ENCODE measurements at regions not wholly inside any gene's neighbourhood (a gene's known extent, or its start where the extent isn't known, plus 50 kb on each side); places are given as distances from the start of the nearest gene placed in this dataset.
"Not testable (repeated sequence)": the region's sequence is repeated elsewhere in the genome, so short reads cannot be mapped to it uniquely, and the experiment has no call there.

- not testable (repeated sequence) for DNase-seq (ENCODE audit: low spot score)
Observed at GRCh38 chr14:34381304-34381703, 80.7 kb downstream of the SPTSSA start.

GRCh38 chr14:34380471-34380845 lies 81.6 kb downstream of the SPTSSA start:
- no peak for DNase-seq (ENCODE audit: low spot score)

GRCh38 chr14:34379816-34380470 lies 82.1 kb downstream of the SPTSSA start:
- DNase-seq (ENCODE audit: low spot score), result no peak

- DNase-seq (ENCODE audit: low spot score), result no peak
Observed at GRCh38 chr14:34376649-34377267, 85.3 kb downstream of the SPTSSA start.

- DNase-seq (ENCODE audit: low spot score), result no peak
Observed at GRCh38 chr14:34374998-34375740, 86.9 kb downstream of the SPTSSA start.

- no peak for DNase-seq (ENCODE audit: low spot score)
Observed at GRCh38 chr14:34373191-34373590, 88.8 kb downstream of the SPTSSA start.

- DNase-seq (ENCODE audit: low spot score), result no peak
Observed at GRCh38 chr14:34372786-34373185, 89.3 kb downstream of the SPTSSA start.

- DNase-seq (ENCODE audit: low spot score), result no peak
Observed at GRCh38 chr14:34369648-34370030, 92.4 kb downstream of the SPTSSA start.

GRCh38 chr14:34368971-34369647 lies 92.9 kb downstream of the SPTSSA start:
- no peak for DNase-seq (ENCODE audit: low spot score)

- no peak for DNase-seq (ENCODE audit: low spot score)
Observed at GRCh38 chr14:34368115-34368970, 93.7 kb downstream of the SPTSSA start.

- DNase-seq (ENCODE audit: low spot score), result peak; percentile 54
Observed at GRCh38 chr14:34365309-34365915, 96.6 kb downstream of the SPTSSA start.

- no peak for DNase-seq (ENCODE audit: low spot score)
Observed at GRCh38 chr14:34364201-34364600, 97.8 kb downstream of the SPTSSA start.

GRCh38 chr14:34363733-34364134 lies 98.3 kb downstream of the SPTSSA start:
- no peak for DNase-seq (ENCODE audit: low spot score)

GRCh38 chr14:34362641-34363251 lies 99.3 kb downstream of the SPTSSA start:
- DNase-seq (ENCODE audit: low spot score), result no peak

- no peak for DNase-seq (ENCODE audit: low spot score)
Observed at GRCh38 chr14:34361504-34362011, 100.5 kb downstream of the SPTSSA start.

- no peak for DNase-seq (ENCODE audit: low spot score)
Observed at GRCh38 chr14:34359420-34360117, 102.5 kb downstream of the SPTSSA start.

GRCh38 chr14:34356264-34356654 lies 105.8 kb downstream of the SPTSSA start:
- DNase-seq (ENCODE audit: low spot score), result no peak

GRCh38 chr14:34355584-34356263 lies 106.3 kb downstream of the SPTSSA start:
- peak; percentile 58 for DNase-seq (ENCODE audit: low spot score)

- no peak for DNase-seq (ENCODE audit: low spot score)
Observed at GRCh38 chr14:34354556-34354955, 107.5 kb downstream of the SPTSSA start.
